WTC11 (cell line): ENCODE measurements at regions not wholly inside any gene's neighbourhood (a gene's known extent, or its start where the extent isn't known, plus 50 kb on each side); places are given as distances from the start of the nearest gene placed in this dataset.

Experiments used
- ATAC-seq: fragments of 200-7000 bp; cut with Tn5 transposase; 2 replicates; pipeline ENCODE4 v1.10.0; 2021; ENCODE audit warnings: mild to moderate bottlenecking, moderate library complexity
- CTCF ChIA-PET: fragments of 300-600 bp; sonication (Branson Sonifier 250); formaldehyde crosslinking; loops from one replicate; lab custom pipeline; 2021; ENCODE audit warnings: antibody characterized with exemption; lab: Charles Lee
- POLR2A ChIA-PET: fragments of 350-600 bp; sonication (Branson Sonifier 250); formaldehyde crosslinking; loops from one replicate; lab custom pipeline; 2021; ENCODE audit warnings: antibody characterized with exemption; lab: Charles Lee
- DNase-seq: peaks from one replicate; pipeline ENCODE4 v3.0.0; 2021; ENCODE audit warnings: low spot score
- H3K27ac Mint-ChIP-seq: 2 replicates; pipeline ENCODE4 v1.8.0; 2021; ENCODE audit warnings: mixed read lengths
- H3K27me3 Mint-ChIP-seq: 2 replicates; pipeline ENCODE4 v1.8.0; 2021; ENCODE audit warnings: low read depth, mild to moderate bottlenecking, moderate library complexity, mixed read lengths
- H3K36me3 Mint-ChIP-seq: 2 replicates; pipeline ENCODE4 v1.8.0; 2021; ENCODE audit warnings: mixed read lengths
- H3K4me1 Mint-ChIP-seq: 2 replicates; pipeline ENCODE4 v1.8.0; 2022; ENCODE audit warnings: mixed read lengths
- H3K4me3 Mint-ChIP-seq: 2 replicates; pipeline ENCODE4 v1.8.0; 2021; ENCODE audit warnings: mild to moderate bottlenecking, moderate library complexity, mixed read lengths
- H3K9me3 Mint-ChIP-seq: 2 replicates; pipeline ENCODE4 v1.8.0; 2021; ENCODE audit warnings: mixed read lengths
- AR ChIP-seq: fragments of 250-450 bp; sonication (Bioruptor Pico); IDR thresholded peaks from 2 replicates; pipeline ENCODE4 v1.9.0; 2021; ENCODE audit warnings: mild to moderate bottlenecking
- ATF1 ChIP-seq: sonication (generic); formaldehyde crosslinking; IDR thresholded peaks from 2 replicates; pipeline ENCODE4 v1.8.1; 2023; ENCODE audit warnings: mild to moderate bottlenecking, moderate library complexity, missing genetic modification reagents
- E2F4 ChIP-seq: sonication (generic); formaldehyde crosslinking; IDR thresholded peaks from 2 replicates; pipeline ENCODE4 v1.8.1; 2022; ENCODE audit warnings: low read depth, mild to moderate bottlenecking, moderate library complexity, missing genetic modification reagents, borderline replicate concordance
- EMX1 ChIP-seq: fragments of 250-450 bp; sonication (Bioruptor Pico); IDR thresholded peaks from 2 replicates; pipeline ENCODE4 v1.8.0; 2021; ENCODE audit warnings: mild to moderate bottlenecking
- ETV6 ChIP-seq: sonication (generic); formaldehyde crosslinking; IDR thresholded peaks from 2 replicates; pipeline ENCODE4 v1.8.1; 2022; ENCODE audit warnings: mild to moderate bottlenecking, missing genetic modification reagents
- HMGA2 ChIP-seq: fragments of 250-450 bp; sonication (Bioruptor Pico); IDR thresholded peaks from 2 replicates; pipeline ENCODE4 v1.4.0; 2021; ENCODE audit warnings: mild to moderate bottlenecking, moderate library complexity
- IRF2 ChIP-seq: sonication (generic); formaldehyde crosslinking; IDR thresholded peaks from 2 replicates; pipeline ENCODE4 v1.8.0; 2022; ENCODE audit warnings: low read depth, missing genetic modification reagents, borderline replicate concordance
- NFATC4 ChIP-seq: fragments of 250-450 bp; sonication (Bioruptor Pico); IDR thresholded peaks from 2 replicates; pipeline ENCODE4 v1.9.0; 2021; ENCODE audit warnings: mild to moderate bottlenecking
- NFYB ChIP-seq: sonication (generic); formaldehyde crosslinking; conservative IDR thresholded peaks from 2 replicates; pipeline ENCODE4 v1.8.0; 2022; ENCODE audit warnings: low read depth, missing genetic modification reagents
- OVOL2 ChIP-seq: fragments of 250-450 bp; sonication (Bioruptor Pico); IDR thresholded peaks from 2 replicates; pipeline ENCODE4 v1.9.0; 2021; ENCODE audit warnings: mild to moderate bottlenecking, borderline replicate concordance
- PRRX2 ChIP-seq: fragments of 250-450 bp; sonication (Bioruptor Pico); IDR thresholded peaks from 2 replicates; pipeline ENCODE4 v1.8.0; 2021; ENCODE audit warnings: mild to moderate bottlenecking
- SP1 ChIP-seq: sonication (generic); formaldehyde crosslinking; conservative IDR thresholded peaks from 2 replicates; pipeline ENCODE4 v1.8.1; 2022; ENCODE audit warnings: missing genetic modification reagents
- STAT6 ChIP-seq: sonication (generic); formaldehyde crosslinking; conservative IDR thresholded peaks from 2 replicates; pipeline ENCODE4 v1.8.1; 2023; ENCODE audit warnings: mild to moderate bottlenecking, low read depth, missing genetic modification reagents, moderate library complexity
- ZNF423 ChIP-seq: fragments of 250-450 bp; sonication (Bioruptor Pico); IDR thresholded peaks from 2 replicates; pipeline ENCODE4 v2.1.2; 2022; ENCODE audit warnings: mild to moderate bottlenecking, moderate library complexity
- ZNF671 ChIP-seq: fragments of 250-450 bp; sonication (Bioruptor Pico); IDR thresholded peaks from 2 replicates; pipeline ENCODE4 v1.8.0; 2021; ENCODE audit warnings: mild to moderate bottlenecking
- TF ChIP-seq, protein P1 (sequence below): sonication (generic); formaldehyde crosslinking; IDR thresholded peaks from 2 replicates; pipeline ENCODE4 v1.8.0; 2022; ENCODE audit warnings: mild to moderate bottlenecking, missing genetic modification reagents
- TF ChIP-seq, protein P2 (sequence below): fragments of 250-450 bp; sonication (Bioruptor Pico); IDR thresholded peaks from 2 replicates; pipeline ENCODE4 v1.9.0; 2021; ENCODE audit warnings: mild to moderate bottlenecking
- TF ChIP-seq, protein P3 (sequence below): fragments of 250-450 bp; sonication (Bioruptor Pico); IDR thresholded peaks from 2 replicates; pipeline ENCODE4 v1.9.0; 2021; ENCODE audit warnings: moderate library complexity, mild to moderate bottlenecking, inconsistent platforms, borderline replicate concordance
- TF ChIP-seq, protein P4 (sequence below): sonication (generic); formaldehyde crosslinking; IDR thresholded peaks from 2 replicates; pipeline ENCODE4 v1.8.1; 2023; ENCODE audit warnings: mild to moderate bottlenecking, missing genetic modification reagents, borderline replicate concordance

DNA sequence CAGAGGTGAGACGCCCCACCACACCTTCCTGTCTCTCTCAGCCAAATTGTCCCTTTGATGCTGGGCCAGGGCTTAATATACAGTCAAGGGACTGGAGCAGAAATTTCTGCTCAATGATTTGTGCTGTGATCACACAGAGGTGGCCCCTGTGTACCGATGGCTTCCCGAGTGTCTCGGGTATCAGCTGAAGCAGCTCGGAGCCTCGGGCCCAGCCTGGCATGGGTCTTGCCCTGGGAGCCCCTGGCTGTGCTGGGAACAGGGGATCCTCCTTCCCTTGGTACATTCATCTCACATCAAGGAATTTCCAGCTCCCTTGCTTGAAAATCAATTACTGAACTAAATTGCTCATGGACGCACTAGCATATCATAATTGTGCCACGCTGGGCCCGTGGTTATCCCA is 148.8 kb upstream of the C1orf174 start (continued):
- TF ChIP-seq STAT6 (CRISPR knock-in tag) (no peak), EMX1 (CRISPR knock-in tag) (no peak)

DNA sequence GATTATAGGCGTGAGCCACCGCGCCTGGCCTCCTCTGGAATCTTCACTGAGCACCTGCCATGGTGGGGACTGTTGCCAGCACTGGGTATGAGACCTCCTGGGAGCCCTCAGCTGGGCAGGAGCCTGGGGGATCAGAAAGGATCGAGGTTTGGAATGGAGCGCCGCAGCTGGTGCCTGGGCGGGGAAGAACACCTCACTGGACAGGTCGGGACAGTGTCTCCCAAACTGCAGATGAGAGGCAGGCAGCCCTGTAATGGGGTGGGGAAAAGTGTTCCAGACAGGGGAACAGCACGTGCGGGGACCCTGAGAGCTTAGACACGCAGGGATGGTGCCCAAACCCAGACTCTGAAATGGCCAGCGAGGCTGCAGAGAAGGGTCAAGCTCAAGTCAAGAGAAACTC is 150.9 kb upstream of the C1orf174 start:
- Mint-ChIP-seq H3K27me3 (peaks cover 14% of the 10 kb centered on the region), H3K4me3 (no peak overlapping the region), H3K9me3 (peaks cover 47% of the 10 kb centered on the region), H3K27ac (no peak overlapping the region), H3K36me3 (peaks cover 56% of the 10 kb centered on the region), H3K4me1 (no peaks in the 10 kb centered on the region)
- CTCF ChIA-PET = no interaction called here
- no peak for DNase-seq
- POLR2A ChIA-PET = no interaction called here
- no peak for ATAC-seq
- TF ChIP-seq IRF2 (CRISPR knock-in tag) = no peak
- TF ChIP-seq OVOL2 (CRISPR knock-in tag) = no peak
- TF ChIP-seq ZNF423 (CRISPR knock-in tag) = no peak
- TF ChIP-seq, protein P1, sequence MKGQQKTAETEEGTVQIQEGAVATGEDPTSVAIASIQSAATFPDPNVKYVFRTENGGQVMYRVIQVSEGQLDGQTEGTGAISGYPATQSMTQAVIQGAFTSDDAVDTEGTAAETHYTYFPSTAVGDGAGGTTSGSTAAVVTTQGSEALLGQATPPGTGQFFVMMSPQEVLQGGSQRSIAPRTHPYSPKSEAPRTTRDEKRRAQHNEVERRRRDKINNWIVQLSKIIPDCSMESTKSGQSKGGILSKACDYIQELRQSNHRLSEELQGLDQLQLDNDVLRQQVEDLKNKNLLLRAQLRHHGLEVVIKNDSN (CRISPR knock-in tag) = no peak
- no peak for TF ChIP-seq NFYB (CRISPR knock-in tag)
- no peak for TF ChIP-seq SP1 (CRISPR knock-in tag)
- no peak for TF ChIP-seq ETV6 (CRISPR knock-in tag)
- no peak for TF ChIP-seq E2F4 (CRISPR knock-in tag)
- TF ChIP-seq AR = no peak
- no peak for TF ChIP-seq HMGA2 (CRISPR knock-in tag)
- TF ChIP-seq, protein P2, sequence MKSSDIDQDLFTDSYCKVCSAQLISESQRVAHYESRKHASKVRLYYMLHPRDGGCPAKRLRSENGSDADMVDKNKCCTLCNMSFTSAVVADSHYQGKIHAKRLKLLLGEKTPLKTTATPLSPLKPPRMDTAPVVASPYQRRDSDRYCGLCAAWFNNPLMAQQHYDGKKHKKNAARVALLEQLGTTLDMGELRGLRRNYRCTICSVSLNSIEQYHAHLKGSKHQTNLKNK (CRISPR knock-in tag) = no peak
- TF ChIP-seq, protein P3, sequence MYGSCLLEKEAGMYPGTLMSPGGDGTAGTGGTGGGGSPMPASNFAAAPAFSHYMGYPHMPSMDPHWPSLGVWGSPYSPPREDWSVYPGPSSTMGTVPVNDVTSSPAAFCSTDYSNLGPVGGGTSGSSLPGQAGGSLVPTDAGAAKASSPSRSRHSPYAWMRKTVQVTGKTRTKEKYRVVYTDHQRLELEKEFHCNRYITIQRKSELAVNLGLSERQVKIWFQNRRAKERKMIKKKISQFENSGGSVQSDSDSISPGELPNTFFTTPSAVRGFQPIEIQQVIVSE = no peak
- TF ChIP-seq ATF1 (CRISPR knock-in tag) = no peak
- TF ChIP-seq PRRX2 (CRISPR knock-in tag) = no peak
- TF ChIP-seq, protein P4, sequence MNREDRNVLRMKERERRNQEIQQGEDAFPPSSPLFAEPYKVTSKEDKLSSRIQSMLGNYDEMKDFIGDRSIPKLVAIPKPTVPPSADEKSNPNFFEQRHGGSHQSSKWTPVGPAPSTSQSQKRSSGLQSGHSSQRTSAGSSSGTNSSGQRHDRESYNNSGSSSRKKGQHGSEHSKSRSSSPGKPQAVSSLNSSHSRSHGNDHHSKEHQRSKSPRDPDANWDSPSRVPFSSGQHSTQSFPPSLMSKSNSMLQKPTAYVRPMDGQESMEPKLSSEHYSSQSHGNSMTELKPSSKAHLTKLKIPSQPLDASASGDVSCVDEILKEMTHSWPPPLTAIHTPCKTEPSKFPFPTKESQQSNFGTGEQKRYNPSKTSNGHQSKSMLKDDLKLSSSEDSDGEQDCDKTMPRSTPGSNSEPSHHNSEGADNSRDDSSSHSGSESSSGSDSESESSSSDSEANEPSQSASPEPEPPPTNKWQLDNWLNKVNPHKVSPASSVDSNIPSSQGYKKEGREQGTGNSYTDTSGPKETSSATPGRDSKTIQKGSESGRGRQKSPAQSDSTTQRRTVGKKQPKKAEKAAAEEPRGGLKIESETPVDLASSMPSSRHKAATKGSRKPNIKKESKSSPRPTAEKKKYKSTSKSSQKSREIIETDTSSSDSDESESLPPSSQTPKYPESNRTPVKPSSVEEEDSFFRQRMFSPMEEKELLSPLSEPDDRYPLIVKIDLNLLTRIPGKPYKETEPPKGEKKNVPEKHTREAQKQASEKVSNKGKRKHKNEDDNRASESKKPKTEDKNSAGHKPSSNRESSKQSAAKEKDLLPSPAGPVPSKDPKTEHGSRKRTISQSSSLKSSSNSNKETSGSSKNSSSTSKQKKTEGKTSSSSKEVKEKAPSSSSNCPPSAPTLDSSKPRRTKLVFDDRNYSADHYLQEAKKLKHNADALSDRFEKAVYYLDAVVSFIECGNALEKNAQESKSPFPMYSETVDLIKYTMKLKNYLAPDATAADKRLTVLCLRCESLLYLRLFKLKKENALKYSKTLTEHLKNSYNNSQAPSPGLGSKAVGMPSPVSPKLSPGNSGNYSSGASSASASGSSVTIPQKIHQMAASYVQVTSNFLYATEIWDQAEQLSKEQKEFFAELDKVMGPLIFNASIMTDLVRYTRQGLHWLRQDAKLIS (CRISPR knock-in tag) = no peak
- no peak for TF ChIP-seq ZNF671 (CRISPR knock-in tag)
- no peak for TF ChIP-seq NFATC4 (CRISPR knock-in tag)
